Trophoblast cell (in vitro differentiated cells and primary cell): ENCODE measurements at regions not wholly inside any gene's neighbourhood (a gene's known extent, or its start where the extent isn't known, plus 50 kb on each side); places are given as distances from the start of the nearest gene placed in this dataset.

Experiments used
- DNase-seq, 2 donors: peaks; one replicate each; pipeline ENCODE4 v3.0.0-alpha.2; 2016
- H2AFZ ChIP-seq: 2 replicates; pipeline ENCODE4 v1.6.1; 2013; ENCODE audit warnings: low read length, moderate library complexity, mild to moderate bottlenecking; ENCODE audit not compliant: insufficient read depth, poor library complexity
- H2AK5ac ChIP-seq: 2 replicates; pipeline ENCODE4 v1.6.1; 2013; ENCODE audit warnings: mild to moderate bottlenecking, low read length
- H2BK120ac ChIP-seq: 2 replicates; pipeline ENCODE4 v1.6.1; 2013; ENCODE audit warnings: low read length, mild to moderate bottlenecking, moderate library complexity; ENCODE audit not compliant: insufficient read depth, poor library complexity
- H2BK12ac ChIP-seq: 2 replicates; pipeline ENCODE4 v1.6.1; 2013; ENCODE audit warnings: mild to moderate bottlenecking, low read length, moderate library complexity
- H2BK5ac ChIP-seq: 2 replicates; pipeline ENCODE4 v1.6.1; 2013; ENCODE audit warnings: low read length, low read depth, moderate library complexity, mild to moderate bottlenecking; ENCODE audit not compliant: poor library complexity
- H3K14ac ChIP-seq: 2 replicates; pipeline ENCODE4 v1.6.1; 2013; ENCODE audit warnings: mild to moderate bottlenecking, low read length
- H3K18ac ChIP-seq: 2 replicates; pipeline ENCODE4 v1.6.1; 2013; ENCODE audit warnings: mild to moderate bottlenecking, low read length
- H3K23ac ChIP-seq: 2 replicates; pipeline ENCODE4 v1.6.1; 2013; ENCODE audit warnings: low read length
- H3K27ac ChIP-seq: 2 replicates; pipeline ENCODE4 v1.5.1; 2013; ENCODE audit warnings: low read depth, mild to moderate bottlenecking, inconsistent platforms, low read length, moderate library complexity
- H3K27me3 ChIP-seq: 2 replicates; pipeline ENCODE4 v1.6.1; 2013; ENCODE audit warnings: inconsistent platforms, mild to moderate bottlenecking, low read length, moderate library complexity; ENCODE audit not compliant: insufficient read depth
- H3K36me3 ChIP-seq, 2 experiments: 1 replicate in 1 of 2; 2 replicates in 1 of 2; pipeline ENCODE4 v1.6.1; 2013; ENCODE audit warnings: low read length in 2 of 2, mild to moderate bottlenecking in 2 of 2, moderate library complexity in 1 of 2; ENCODE audit not compliant: insufficient read depth in 2 of 2, control insufficient read depth in 1 of 2
- H3K4ac ChIP-seq: 2 replicates; pipeline ENCODE4 v1.6.1; 2013; ENCODE audit warnings: low read depth, mild to moderate bottlenecking, low read length, moderate library complexity
- H3K4me1 ChIP-seq, 2 experiments: 1 replicate in 1 of 2; 2 replicates in 1 of 2; pipeline ENCODE4 v1.6.1; 2013; ENCODE audit warnings: low read length in 2 of 2, mild to moderate bottlenecking in 2 of 2, moderate library complexity in 1 of 2; ENCODE audit not compliant: insufficient read depth in 2 of 2, control insufficient read depth in 1 of 2
- H3K4me2 ChIP-seq: 2 replicates; pipeline ENCODE4 v1.6.1; 2013; ENCODE audit warnings: inconsistent platforms, mild to moderate bottlenecking, low read length, moderate library complexity
- H3K4me3 ChIP-seq: 2 replicates; pipeline ENCODE4 v1.5.1; 2013; ENCODE audit warnings: mild to moderate bottlenecking, low read depth, low read length, inconsistent platforms
- H3K79me1 ChIP-seq: one replicate; pipeline ENCODE4 v1.6.1; 2013; ENCODE audit warnings: low read length
- H3K79me2 ChIP-seq: 2 replicates; pipeline ENCODE4 v1.6.1; 2013; ENCODE audit warnings: low read length, mild to moderate bottlenecking; ENCODE audit not compliant: control insufficient read depth, insufficient read depth, poor library complexity
- H3K9ac ChIP-seq: 2 replicates; pipeline ENCODE4 v1.6.1; 2013; ENCODE audit warnings: mild to moderate bottlenecking, low read length
- H3K9me3 ChIP-seq: 2 replicates; pipeline ENCODE4 v1.6.1; 2013; ENCODE audit warnings: low read depth, mild to moderate bottlenecking, control low read depth, inconsistent platforms, low read length; ENCODE audit not compliant: insufficient read depth
- H4K12ac ChIP-seq: 2 replicates; pipeline ENCODE4 v1.6.1; 2013; ENCODE audit warnings: low read depth, mild to moderate bottlenecking, low read length, moderate library complexity
- H4K8ac ChIP-seq: 2 replicates; pipeline ENCODE4 v1.6.1; 2013; ENCODE audit warnings: low read depth, mild to moderate bottlenecking, low read length, moderate library complexity
- H4K91ac ChIP-seq: one replicate; pipeline ENCODE4 v1.6.1; 2013; ENCODE audit warnings: low read depth, mild to moderate bottlenecking, low read length, moderate library complexity
- WGBS: extraction: QIAGEN DNeasy Blood & Tissue Kit; methylation state at CpG from one replicate; pipeline ENCODE4 v1.1.7; 2013; ENCODE audit warnings: missing lambda C conversion rate; ENCODE audit not compliant: insufficient read length, insufficient coverage; ENCODE audit errors: extremely low coverage; 5-methylcytosine and 5-hydroxymethylcytosine counted together

- Histone ChIP-seq H3K4me1 (no peaks in the 10 kb centered on the region), H2BK5ac (no peak overlapping the region), H2BK120ac (no peak overlapping the region), H3K36me3 (no peaks in the 10 kb centered on the region), H3K4ac (no peak overlapping the region), H4K12ac (no peak overlapping the region), H3K79me2 (no peaks in the 10 kb centered on the region), H3K18ac (no peak overlapping the region), H2AFZ (no peak overlapping the region), H2BK12ac (no peak overlapping the region), H3K4me3 (no peak overlapping the region), H3K79me1 (no peaks in the 10 kb centered on the region), H4K91ac (no peak overlapping the region), H3K9me3 (no peaks in the 10 kb centered on the region), H3K23ac (no peak overlapping the region), H3K4me2 (no peak overlapping the region), H2AK5ac (no peak overlapping the region), H3K9ac (no peak overlapping the region), H3K27ac (no peak overlapping the region), H4K8ac (no peak overlapping the region), H3K27me3 (no peaks in the 10 kb centered on the region), H3K14ac (no peak overlapping the region)
- WGBS = no CpG with 5 or more reads among the region's 5 CpGs
- no peak for DNase-seq
Measured at GRCh38 chr18:27824841-27825681, 351.9 kb downstream of the CDH2 start.

- H3K9ac ChIP-seq = no peak overlapping the region
- H2BK12ac ChIP-seq = no peak overlapping the region
- no peaks in the 10 kb centered on the region for H3K4me1 ChIP-seq
- no peak overlapping the region for H3K4me3 ChIP-seq
- H3K4ac ChIP-seq = no peak overlapping the region
- H3K27ac ChIP-seq = no peak overlapping the region
- H4K12ac ChIP-seq = no peak overlapping the region
- H4K91ac ChIP-seq = no peak overlapping the region
- no peak overlapping the region for H2BK5ac ChIP-seq
- H3K79me2 ChIP-seq = no peaks in the 10 kb centered on the region
- H4K8ac ChIP-seq = no peak overlapping the region
- no peak overlapping the region for H3K23ac ChIP-seq
- no peak overlapping the region for H2BK120ac ChIP-seq
- DNase-seq = no peak
- no peaks in the 10 kb centered on the region for H3K9me3 ChIP-seq
- H2AFZ ChIP-seq = no peak overlapping the region
- H3K4me2 ChIP-seq = no peak overlapping the region
- no peak overlapping the region for H3K18ac ChIP-seq
- H3K36me3 ChIP-seq = no peaks in the 10 kb centered on the region
- no peak overlapping the region for H3K14ac ChIP-seq
- H3K27me3 ChIP-seq = no peaks in the 10 kb centered on the region
- H3K79me1 ChIP-seq = no peaks in the 10 kb centered on the region
- WGBS = no CpG with 5 or more reads among the region's 4 CpGs
- no peak overlapping the region for H2AK5ac ChIP-seq
Measured at GRCh38 chr18:27824275-27824674, 352.7 kb downstream of the CDH2 start.

- H3K27ac ChIP-seq = no peak overlapping the region
- H2AFZ ChIP-seq = no peak overlapping the region
- H3K79me2 ChIP-seq = no peaks in the 10 kb centered on the region
- WGBS = no CpG with 5 or more reads among the region's 4 CpGs
- H4K8ac ChIP-seq = no peak overlapping the region
- no peak overlapping the region for H2BK12ac ChIP-seq
- no peak overlapping the region for H3K4me3 ChIP-seq
- no peaks in the 10 kb centered on the region for H3K4me1 ChIP-seq
- no peaks in the 10 kb centered on the region for H3K9me3 ChIP-seq
- H3K79me1 ChIP-seq = no peaks in the 10 kb centered on the region
- H2BK120ac ChIP-seq = no peak overlapping the region
- H3K27me3 ChIP-seq = no peaks in the 10 kb centered on the region
- H3K4ac ChIP-seq = no peak overlapping the region
- DNase-seq = no peak
- no peak overlapping the region for H3K23ac ChIP-seq
- no peak overlapping the region for H4K12ac ChIP-seq
- no peak overlapping the region for H3K14ac ChIP-seq
- H2AK5ac ChIP-seq = no peak overlapping the region
- H3K36me3 ChIP-seq = no peaks in the 10 kb centered on the region
- H4K91ac ChIP-seq = no peak overlapping the region
- H3K18ac ChIP-seq = no peak overlapping the region
- H3K9ac ChIP-seq = no peak overlapping the region
- no peak overlapping the region for H3K4me2 ChIP-seq
- H2BK5ac ChIP-seq = no peak overlapping the region
Measured at GRCh38 chr18:27823053-27823452, 353.9 kb downstream of the CDH2 start.

GRCh38 chr18:27808683-27809082, 368.2 kb downstream of the CDH2 start:
- Histone ChIP-seq H4K8ac (no peak overlapping the region), H2BK120ac (no peak overlapping the region), H4K12ac (no peak overlapping the region), H3K36me3 (no peaks in the 10 kb centered on the region), H2AFZ (no peak overlapping the region), H3K4ac (no peak overlapping the region), H3K14ac (no peak overlapping the region), H3K4me2 (no peak overlapping the region), H3K4me3 (no peak overlapping the region), H3K18ac (no peak overlapping the region), H4K91ac (no peak overlapping the region), H3K9ac (no peak overlapping the region), H2AK5ac (no peak overlapping the region), H3K27ac (no peak overlapping the region), H3K79me1 (no peaks in the 10 kb centered on the region), H3K27me3 (no peaks in the 10 kb centered on the region), H3K9me3 (no peaks in the 10 kb centered on the region), H2BK12ac (no peak overlapping the region), H2BK5ac (no peak overlapping the region), H3K4me1 (no peaks in the 10 kb centered on the region), H3K79me2 (peaks cover 1% of the 10 kb centered on the region), H3K23ac (no peak overlapping the region)
- DNase-seq = no peak
- WGBS = no CpG with 5 or more reads among the region's 1 CpG
